ENCODE measurements at regions not wholly inside any gene's neighbourhood (a gene's known extent, or its start where the extent isn't known, plus 50 kb on each side); places are given as distances from the start of the nearest gene placed in this dataset.

DNA sequence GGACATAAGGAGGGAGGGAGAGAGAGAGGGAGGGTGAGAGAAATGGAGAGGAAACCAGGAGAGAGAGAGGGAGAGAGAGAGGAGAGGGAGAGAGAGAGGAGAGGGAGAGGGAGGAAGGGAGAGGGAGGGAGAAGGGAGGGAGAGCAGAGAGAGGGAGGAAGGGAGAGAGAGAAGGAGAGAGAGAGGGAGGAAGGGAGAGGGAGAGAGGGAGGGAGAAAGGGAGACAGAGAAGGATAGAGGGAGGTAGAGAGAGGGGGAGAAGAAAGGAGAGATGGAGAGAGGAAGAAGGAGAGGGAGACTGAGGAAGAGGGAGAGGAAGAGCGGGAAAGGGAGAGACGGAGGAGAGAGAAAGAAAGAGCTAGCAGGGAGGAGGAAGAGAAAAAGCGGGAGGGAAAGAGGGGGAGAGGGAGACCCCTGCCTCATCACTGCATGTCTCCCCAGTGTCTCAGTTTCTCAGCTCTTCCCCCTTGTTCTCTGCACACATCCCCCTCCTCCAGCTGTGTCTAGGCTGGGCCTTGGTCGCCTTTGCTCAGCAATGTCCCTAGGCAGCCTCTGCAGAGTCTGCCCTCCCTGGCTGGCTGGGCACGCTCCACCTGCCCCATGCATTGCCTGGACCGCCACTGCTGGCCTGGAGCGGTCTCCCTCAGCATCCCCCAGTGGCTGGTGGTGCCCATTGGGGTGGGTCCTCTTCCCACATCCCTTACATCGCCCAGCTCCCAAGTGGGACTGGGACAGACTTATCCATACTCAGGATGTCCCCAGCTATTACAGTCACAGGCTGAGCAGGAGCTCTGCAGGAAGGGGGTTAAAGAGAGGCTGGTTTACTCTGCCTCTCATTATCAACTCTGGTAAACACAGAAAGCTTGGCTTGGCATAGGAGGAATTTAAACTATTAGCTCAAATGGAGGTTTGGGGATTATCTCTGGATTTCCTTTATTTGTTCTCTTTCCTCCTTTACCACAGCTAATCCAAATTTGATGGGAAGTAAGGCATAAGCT lies 85.7 kb upstream of the APCDD1 start:
- DNase-seq, result no peak

DNA sequence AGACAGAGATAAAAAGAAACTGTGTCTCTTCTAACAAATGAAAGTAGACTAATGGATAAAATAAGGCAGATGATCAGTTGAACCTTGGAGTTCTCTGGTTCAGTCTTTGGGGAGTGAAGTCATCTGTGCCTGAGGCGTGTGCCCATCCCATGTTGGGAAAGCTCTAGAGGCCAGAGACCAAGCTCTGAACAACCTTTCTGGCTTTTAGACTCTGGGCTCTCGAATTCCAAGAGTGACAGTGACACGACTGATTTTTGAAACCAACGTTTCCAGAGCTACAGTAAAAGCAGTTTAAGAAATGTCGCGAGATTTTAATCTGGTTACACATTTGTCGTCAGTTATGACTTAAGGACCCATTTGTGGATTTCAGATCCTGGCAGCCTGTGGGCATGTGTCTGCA lies 83.7 kb upstream of the APCDD1 start:
- DNase-seq, result no peak

DNA sequence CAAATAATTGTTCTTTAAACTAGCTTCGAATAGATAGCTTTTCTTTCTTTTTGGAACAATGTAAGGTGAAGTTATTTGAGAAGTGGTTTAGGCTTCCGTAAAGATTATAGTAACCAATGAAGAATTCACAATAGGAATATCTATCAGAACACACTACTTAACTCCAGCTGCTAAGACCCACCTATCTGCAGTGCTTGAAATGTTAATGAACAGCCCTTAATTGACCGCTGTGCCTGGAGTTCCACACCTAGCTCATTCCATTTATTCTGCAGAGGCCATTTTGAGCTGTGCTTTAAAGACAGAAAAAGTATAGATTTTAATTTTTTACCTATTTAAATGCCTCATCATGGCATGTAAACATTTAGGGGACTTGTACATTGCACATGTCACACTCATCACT lies 83.3 kb upstream of the APCDD1 start:
- DNase-seq, result no peak

DNA sequence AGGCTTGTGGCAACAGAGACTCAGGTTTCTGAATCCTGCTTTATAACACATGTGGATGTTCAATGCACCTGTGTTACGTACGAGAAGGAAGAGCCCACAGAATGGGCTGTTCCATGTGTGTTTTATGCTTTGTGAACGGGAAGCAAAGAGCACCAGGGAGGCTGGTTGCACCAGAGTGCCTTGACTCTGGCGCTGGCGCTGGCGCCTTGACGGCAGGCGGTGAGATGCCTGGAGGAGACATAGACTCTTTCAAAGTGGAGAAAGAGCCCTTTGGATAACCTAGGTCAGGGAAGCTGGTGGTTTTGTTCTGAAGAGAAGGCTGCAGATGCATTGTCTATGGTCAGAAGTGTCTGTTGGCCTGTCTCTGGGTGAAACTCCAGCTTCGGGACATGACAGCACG lies 80.2 kb upstream of the APCDD1 start:
- no peak for DNase-seq

DNA sequence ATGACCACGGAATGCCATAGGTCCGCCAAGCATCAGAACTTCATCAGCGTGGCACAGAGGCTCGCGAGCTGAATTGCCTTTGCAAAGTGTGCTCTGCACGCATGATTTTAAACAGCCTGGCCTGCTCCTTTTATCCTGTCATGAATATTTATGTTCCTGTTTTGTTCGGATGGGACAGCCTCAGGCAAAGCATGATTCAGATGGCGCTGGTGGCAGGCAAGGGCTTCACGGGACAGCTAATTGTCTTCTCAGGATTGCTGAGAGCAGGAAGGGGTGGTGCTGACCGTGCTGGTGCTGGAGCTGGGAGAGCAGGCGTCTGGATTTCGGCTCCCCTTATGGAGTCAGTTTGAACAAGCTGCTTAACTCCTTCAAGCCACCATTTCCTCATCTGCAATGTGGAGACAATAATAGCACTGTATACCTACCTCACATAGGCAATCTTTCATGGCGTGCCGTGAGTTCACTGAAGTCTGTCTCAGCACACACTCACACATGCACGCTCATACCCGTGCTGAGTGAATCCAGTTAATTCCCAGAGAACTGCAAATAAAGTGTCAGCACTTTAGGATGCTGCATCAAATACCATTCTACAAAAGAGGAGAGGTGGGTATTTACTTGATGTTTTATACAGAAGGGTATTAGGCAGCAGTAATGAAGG lies 79.7 kb upstream of the APCDD1 start:
- no peak for DNase-seq

DNA sequence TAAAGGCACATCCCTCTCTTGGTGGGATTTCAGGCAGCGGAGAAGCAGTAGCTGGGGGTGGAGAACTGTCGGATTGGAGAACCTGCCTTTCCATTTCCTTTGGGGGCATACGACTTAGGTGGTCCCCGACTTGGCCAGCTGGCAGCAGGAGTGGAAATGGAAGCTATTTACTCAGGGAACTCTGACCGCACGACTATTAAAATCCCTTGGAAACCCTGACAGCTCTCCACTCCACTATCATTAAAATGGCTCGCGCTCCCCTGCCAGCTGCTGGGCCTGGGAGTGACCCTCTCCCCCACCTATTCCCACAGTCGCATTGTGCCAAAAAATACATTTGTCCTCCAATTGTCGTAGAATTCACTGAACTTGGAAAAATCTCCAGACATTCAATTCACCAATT lies 77.7 kb upstream of the APCDD1 start:
- DNase-seq, result no peak

DNA sequence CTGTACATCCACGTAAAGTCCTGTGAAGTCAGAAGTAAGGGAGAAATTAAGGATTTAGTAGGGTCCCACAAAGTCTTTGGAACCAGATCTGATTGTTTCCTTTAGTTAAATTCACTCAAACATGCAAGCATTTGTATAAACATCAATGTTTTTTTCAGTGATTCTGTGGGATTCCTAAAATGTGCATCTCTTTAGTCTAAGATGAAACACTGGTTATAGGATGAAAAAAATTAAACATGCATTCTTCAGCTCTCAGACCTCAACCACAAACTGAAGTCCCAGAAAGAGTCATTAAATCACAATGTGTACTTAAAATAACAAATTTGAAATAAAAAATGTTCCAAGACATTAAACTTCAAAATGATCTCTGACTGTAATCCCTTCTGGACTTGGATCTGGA lies 76.5 kb upstream of the APCDD1 start:
- no peak for DNase-seq

DNA sequence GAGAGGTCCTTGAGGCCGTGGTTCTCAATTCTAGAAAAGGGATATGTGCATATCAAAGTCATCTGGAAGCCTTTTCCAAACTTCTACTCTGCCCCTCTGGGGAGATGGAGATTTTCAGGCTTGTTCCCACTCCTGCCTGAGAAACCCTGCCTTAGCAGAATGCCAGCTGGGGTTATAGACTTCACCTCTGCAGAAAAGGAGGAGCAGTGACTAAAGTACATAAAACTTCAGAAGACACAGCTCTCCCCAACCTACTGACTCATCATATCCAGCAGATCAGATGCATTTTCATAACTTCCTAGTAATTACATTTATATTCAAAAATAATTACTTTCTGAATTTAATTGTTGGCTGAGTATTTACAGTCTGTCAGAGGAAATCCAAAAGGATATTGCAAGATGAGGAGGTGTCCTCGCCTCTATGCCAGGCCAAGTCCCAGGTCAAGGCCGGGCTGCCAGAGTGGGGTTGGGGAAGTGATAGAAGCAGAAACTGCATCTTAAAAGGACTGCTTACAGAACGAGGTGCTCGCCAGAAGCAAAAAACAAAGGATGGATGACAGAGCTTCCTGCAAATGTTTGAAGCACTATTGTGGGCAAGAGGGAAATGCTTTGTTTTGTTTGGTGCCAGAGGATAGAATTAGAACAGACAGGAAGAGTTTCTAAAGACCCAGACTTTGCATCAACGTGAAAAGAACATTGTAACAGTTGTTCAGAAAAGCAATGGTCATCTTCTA lies 75.6 kb upstream of the APCDD1 start:
- DNase-seq, result no peak

DNA sequence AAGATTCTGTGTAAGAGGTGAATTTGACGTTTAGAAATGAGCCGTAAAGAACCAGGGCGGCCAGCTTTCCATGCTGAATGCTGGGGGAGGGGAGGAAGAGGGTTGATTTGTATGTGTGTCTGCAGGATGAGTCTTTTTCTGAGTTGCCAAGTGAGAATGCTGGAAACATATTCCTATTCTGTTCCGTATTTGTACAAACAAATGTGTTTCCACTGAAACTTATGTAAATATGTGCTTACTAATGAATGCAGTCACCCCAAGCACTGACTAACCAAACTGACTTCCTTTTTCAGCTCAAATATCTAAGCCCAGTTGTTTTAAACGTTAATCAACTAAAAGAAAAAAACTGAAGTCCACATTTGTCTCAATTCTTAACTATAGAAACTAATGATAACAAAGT lies 74.9 kb upstream of the APCDD1 start:
- DNase-seq, result no peak

DNA sequence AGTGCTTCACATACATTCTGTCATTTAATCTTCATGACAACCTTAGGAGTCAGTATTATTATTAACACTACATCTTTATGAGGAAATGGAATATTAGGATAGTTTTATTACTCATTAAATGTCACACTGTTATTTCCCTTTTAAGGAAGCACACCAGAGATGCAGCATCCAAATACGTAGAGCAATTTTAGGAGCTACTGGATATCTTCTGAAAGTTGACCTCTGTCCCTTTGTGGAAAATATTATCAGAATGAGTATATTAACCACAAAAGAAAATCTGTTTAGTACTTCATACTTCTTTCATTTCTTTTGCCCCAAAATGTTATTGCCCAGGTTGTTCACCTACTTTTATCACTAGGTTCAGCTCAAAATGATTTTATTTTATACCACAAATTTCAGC lies 72.9 kb upstream of the APCDD1 start:
- DNase-seq, result no peak

DNA sequence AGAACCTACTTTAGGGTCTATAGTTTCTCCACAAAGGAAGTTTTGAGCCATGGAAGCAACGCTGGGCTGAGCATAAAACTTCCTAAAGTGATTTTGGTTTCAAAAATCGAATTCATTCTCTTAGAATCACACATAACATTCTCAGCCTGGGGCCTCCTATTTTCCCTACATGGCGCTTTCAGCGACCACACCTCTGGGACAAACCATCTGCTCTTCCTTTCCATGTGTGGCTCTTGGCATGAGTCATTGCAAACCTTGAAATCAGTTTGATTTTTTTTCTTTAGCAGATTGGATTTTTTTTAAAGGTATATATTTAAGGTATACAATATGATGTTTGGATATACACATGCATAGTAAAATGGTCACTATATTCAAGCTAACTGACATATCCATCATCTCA lies 72.5 kb upstream of the APCDD1 start:
- DNase-seq, result no peak

DNA sequence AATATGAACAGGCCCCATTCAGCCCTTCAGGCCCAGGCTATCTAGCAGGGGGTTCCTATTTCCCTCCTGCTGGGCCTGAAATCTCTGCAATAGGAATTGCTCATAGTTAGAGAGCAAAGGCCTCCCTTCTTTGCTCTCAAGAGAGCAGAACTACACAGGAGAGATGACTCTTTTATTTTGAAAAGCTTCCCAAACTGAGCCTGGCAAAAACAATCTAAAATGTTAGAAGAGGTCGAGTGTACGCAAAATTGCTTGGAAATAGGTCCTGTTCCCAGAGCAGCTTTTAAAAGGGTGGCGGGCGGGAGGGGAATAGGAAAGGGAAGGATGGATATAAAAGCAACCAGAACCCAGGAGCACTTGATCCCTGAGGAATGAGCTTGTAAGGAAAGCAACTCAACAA lies 68.4 kb upstream of the APCDD1 start:
- no peak for DNase-seq

DNA sequence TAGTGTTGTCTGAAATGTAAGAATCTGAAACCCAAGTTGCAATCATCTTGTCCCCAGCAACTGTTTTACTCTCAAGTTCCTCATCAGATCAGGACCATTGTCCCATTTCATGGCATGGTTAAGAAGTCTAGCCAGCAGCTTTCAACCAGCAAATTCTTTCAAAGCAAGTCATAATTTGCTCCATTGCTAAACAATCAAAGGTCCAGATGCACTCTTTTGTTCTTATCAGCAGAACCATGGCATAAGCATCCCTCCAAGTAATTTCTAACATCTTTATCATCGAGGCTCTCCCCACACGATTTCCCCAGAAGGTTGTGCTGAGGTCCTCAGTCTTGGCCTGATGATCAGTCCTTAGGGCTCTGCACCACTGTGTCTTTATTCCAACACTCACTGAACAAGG lies 67.5 kb upstream of the APCDD1 start:
- DNase-seq, result no peak

DNA sequence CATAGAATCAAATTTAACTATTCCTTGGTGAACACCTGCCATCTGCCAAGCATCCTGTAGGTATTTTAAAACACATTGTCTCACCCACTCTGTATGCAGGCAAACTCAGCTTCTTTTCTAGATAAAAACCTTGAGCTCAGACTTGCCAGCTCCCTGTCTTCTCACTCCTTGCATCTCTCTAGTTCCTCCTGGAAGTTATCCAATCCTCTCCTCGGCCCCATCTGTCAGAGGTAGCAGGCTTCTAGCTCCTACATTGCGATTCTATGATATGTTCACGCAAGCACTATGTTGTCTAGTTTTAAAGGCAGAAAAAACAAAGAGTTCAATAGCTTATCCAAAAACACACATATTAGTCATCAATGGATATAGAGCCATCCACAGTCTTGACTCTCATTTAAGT lies 67.0 kb upstream of the APCDD1 start:
- DNase-seq, result no peak

DNA sequence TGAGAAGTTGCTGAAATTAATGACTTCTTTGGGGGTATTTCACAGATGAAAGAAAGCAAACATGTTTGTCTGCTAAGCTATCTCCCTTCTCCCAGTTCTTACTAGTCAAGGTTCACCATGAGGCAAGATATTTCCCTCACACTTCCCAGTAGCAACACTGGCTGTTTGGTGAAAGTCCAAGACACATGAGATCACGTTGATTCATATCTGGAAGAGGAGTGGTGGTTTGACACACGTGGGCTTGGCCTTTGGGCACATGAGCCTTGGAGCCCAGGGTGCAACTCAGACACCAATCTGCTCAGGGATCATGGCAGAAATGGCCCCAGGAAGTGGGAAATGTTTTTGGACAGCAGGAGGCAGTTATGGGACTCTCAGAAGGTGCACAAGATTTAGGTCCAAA lies 66.1 kb upstream of the APCDD1 start:
- DNase-seq, result no peak

DNA sequence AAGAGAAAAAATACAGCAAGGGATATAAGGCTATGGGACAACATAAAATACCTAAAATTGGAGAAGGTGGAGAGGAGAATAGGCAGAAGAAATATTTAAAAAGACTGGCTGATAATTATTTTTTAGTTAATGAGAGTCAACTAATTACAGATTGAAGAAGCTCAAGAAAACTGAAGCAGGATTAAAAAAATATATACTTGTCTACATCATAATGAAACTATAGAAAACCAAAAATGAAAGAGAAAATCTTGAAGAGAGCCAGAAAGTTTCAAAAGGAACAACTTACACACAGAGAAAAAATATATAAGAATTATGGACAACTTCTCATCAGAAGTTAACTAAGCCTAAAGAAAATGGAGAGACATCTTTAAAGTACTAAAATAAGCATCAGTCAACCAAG lies 62.9 kb upstream of the APCDD1 start:
- no peak for DNase-seq

DNA sequence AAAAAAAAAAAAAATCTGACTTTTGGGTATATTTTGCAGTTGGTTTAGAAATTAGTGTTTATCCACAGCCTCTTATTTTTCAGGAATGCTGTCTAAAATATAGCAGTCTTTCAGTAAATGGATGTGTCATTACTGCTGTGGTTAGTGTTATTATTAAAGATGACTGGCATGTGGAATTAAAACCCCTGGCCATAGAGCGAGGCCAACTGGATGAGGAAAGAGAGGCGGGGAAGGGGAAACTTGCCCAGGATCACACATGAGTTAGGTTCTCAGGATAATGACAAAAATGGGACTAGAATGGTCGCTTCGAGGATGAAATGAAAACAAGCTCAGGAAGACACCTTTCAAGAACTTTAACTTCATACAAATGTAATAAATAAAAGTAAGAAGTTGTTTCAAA lies 57.4 kb upstream of the APCDD1 start:
- no peak for DNase-seq

DNA sequence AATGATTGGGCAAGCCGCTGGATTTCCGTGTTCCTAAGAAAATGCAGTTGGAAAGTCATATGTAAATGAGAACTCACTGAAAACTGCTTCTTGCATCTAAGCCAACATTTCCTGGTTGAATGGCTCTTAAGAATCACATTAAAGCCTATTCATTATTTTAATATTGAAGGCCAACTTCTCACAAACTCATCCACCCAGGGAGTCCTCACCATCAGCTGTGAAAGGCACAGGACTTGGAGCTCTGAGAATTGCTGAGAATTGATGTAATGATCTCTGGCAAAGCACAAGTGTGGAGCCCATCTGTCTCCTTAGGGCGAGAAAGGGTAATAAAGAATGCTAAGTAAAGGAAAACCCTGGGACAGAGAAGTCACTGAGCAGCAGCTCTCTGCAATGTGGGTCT lies 55.9 kb upstream of the APCDD1 start:
- no peak for DNase-seq

DNA sequence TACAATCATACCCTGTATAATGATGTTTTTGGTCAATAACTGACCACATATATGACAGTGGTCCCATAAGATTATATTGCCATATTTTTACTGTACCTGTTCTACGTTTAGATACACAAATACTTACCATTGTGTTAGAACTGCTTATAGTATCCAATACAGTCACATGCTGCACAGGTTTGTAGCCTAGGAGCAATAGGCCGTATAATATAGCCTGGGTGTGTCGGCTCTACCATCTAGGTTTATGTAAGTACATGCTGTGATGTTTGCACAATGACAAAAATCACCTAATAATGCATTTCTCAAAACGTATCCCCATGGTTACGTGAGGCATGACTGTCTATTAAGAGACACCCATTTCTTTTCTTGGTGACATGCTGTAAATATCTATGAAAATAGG lies 55.0 kb upstream of the APCDD1 start:
- DNase-seq, result no peak

DNA sequence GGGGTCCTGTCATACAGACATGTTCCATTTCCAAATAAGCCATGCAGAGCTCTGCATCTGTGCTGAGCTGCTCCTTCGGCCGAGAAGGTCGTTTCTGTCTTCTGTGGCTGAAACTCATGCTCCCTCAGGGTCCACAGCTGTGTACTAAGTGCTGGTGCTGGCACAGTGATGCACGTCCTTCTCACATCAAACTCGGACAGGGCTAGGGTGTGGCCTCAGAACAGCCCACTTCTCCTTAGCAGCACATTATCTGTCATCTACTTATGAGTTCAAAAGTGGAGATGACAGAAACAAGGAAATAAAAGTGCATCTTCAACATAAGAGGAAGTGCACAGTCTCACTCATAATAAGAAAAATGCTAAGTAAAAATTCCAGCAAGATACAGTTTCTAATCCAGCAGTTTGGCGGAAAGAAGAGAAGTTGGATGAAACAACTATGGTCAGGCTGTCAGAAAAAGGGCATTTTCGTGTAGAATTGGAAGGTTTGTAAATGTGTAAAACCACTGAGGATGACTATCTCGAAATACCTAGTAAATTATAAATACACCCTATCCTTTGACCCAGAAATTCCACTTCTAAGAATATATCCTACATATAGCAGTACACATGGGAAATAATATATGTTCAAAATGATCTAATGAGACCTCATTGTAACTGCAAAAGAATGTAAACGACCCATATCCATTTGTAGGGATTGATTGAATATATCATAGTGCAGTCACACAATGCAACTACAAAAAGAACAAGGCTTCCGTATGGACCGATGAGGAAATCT lies 53.7 kb upstream of the APCDD1 start:
- no peak for DNase-seq

DNA sequence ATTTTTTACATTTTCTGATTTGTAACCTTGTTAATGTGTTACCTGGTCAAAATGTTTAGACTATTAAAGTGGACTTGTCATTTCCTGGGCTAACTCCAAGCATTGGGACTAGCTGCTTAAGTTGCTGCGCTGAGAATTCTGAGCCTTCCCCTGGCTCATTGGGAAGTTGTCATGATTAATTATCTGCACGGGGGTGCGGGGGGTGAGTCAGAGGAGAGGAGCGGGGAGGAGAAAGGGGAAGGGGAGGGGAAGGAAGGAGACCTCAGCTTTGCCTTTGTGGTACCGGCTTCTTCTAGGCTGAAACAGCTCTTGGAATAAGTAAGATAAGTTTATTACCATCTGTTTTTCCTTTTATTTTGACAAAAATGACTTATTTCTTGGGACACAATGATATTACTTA lies 52.9 kb upstream of the APCDD1 start:
- peak; percentile 53 for DNase-seq

DNA sequence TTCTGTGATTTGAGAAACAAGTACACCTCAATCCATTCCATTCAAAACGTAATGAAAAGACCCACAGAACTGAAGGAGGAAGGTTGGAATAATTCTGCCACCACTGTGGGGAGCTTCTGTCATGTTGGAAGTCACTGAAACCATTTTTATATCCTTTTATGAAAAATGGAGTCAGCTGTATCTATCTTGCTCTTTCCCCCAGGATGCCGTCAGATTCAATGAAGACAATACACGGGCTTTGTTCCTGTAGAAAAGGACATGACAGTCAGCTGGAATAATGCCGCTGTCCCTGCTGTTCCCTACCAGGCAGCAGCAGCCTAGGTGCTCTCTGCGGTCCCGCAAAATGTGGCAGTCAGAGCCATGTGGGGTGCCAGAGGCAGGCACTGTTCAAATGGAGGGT lies 52.5 kb upstream of the APCDD1 start:
- no peak for DNase-seq

All from kidney glomerular epithelial cell (primary cell).